ENCODE measurements at regions not wholly inside any gene's neighbourhood (a gene's known extent, or its start where the extent isn't known, plus 50 kb on each side); places are given as distances from the start of the nearest gene placed in this dataset.
"Not testable (repeated sequence)": the region's sequence is repeated elsewhere in the genome, so short reads cannot be mapped to it uniquely, and the experiment has no call there.

DNA sequence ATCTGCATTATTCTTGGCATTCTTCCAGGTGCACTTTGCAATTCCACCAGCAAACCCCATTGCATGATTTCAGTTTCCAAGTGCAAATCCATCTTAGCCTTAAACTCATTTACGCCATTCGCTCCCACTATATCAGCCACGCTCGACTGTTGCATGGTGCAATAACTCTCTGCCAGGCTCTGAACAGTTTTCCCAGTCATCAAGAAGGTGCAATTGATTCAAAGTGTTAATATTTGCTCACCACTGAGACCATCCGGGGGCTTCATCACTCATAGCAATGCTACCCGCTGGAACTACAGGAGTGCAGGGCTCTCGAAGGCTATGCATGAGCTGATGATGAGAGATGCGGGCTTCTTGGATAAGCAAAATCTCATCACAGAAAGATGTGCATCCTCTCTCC lies 488.2 kb downstream of the OMA1 start:
- no TSS peak for BruUV-seq (replicated peaks)
- H3K36me3 ChIP-seq (ENCODE audit: low read depth) = no peaks in the 10 kb centered on the region
- no peak overlapping the region for H2AFZ ChIP-seq
- peaks cover 11% of the 10 kb centered on the region for H3K27me3 ChIP-seq (ENCODE audit: insufficient read depth, low read depth)
- H3K4me3 ChIP-seq = no peak overlapping the region
- no peaks in the 10 kb centered on the region for H4K20me1 ChIP-seq (ENCODE audit: insufficient read depth)
- no peaks in the 10 kb centered on the region for H3K79me2 ChIP-seq (ENCODE audit: low read depth)
- H3K9me2 ChIP-seq (ENCODE audit: insufficient read depth) = no peaks in the 10 kb centered on the region
- ChIA-PET POLR2A (ENCODE audit: unreplicated experiment) (no interaction called here), CTCF (no interaction called here)
- no peak for DNase-seq
- H3K4me1 ChIP-seq (replicated peaks; ENCODE audit: insufficient read depth) = no peaks in the 10 kb centered on the region
- no peak overlapping the region for H3K4me2 ChIP-seq
- intact Hi-C loops (cut with micrococcal nuclease; ENCODE audit: unreplicated experiment) = no loop called here
- H3F3A ChIP-seq (ENCODE audit: insufficient read depth, low read depth) = no peaks in the 10 kb centered on the region
- H3K27ac ChIP-seq = no peak overlapping the region
- TF ChIP-seq EZH2 (IDR thresholded peaks at IDR 0.05; ENCODE audit: low read depth) = no peak
- TF ChIP-seq, protein P1, sequence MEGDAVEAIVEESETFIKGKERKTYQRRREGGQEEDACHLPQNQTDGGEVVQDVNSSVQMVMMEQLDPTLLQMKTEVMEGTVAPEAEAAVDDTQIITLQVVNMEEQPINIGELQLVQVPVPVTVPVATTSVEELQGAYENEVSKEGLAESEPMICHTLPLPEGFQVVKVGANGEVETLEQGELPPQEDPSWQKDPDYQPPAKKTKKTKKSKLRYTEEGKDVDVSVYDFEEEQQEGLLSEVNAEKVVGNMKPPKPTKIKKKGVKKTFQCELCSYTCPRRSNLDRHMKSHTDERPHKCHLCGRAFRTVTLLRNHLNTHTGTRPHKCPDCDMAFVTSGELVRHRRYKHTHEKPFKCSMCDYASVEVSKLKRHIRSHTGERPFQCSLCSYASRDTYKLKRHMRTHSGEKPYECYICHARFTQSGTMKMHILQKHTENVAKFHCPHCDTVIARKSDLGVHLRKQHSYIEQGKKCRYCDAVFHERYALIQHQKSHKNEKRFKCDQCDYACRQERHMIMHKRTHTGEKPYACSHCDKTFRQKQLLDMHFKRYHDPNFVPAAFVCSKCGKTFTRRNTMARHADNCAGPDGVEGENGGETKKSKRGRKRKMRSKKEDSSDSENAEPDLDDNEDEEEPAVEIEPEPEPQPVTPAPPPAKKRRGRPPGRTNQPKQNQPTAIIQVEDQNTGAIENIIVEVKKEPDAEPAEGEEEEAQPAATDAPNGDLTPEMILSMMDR (conservative IDR thresholded peaks at IDR 0.05) = no peak
- no peaks in the 10 kb centered on the region for H3K9me3 ChIP-seq (ENCODE audit: insufficient read depth, low read depth)

DNA sequence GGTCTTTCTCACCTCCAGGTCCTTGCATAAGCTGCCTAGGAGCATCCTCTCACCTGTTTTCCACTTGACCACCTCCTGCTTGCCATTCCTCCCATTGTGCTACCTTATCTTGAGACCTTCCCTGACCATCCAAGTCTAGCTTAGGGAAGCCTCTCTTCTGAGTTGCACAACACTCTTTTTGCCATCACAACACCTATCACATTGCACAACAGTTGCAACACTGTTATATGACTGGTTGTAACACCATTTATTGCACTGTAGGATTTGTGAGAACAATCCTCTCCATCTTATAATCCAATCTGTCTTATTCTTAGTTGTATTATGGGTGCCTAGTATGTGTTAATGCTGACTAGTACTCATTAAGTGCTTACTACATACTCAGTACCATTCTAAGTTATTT lies 488.7 kb downstream of the OMA1 start:
- Histone ChIP-seq H3K36me3 (ENCODE audit: low read depth) (no peaks in the 10 kb centered on the region), H3K4me1 (replicated peaks; ENCODE audit: insufficient read depth) (no peaks in the 10 kb centered on the region), H3K4me3 (no peak overlapping the region), H3K9me2 (ENCODE audit: insufficient read depth) (no peaks in the 10 kb centered on the region), H4K20me1 (ENCODE audit: insufficient read depth) (no peaks in the 10 kb centered on the region), H3K27me3 (ENCODE audit: insufficient read depth, low read depth) (peaks cover 11% of the 10 kb centered on the region), H3F3A (ENCODE audit: insufficient read depth, low read depth) (no peaks in the 10 kb centered on the region), H3K79me2 (ENCODE audit: low read depth) (no peaks in the 10 kb centered on the region), H3K9me3 (ENCODE audit: insufficient read depth, low read depth) (no peaks in the 10 kb centered on the region), H3K4me2 (no peak overlapping the region), H2AFZ (no peak overlapping the region), H3K27ac (no peak overlapping the region)
- ChIA-PET CTCF (no interaction called here), POLR2A (ENCODE audit: unreplicated experiment) (no interaction called here)
- no TSS peak for BruUV-seq (replicated peaks)
- TF ChIP-seq EZH2 (IDR thresholded peaks at IDR 0.05; ENCODE audit: low read depth) = no peak
- TF ChIP-seq, protein P1 (conservative IDR thresholded peaks at IDR 0.05) = no peak
- DNase-seq = no peak
- intact Hi-C loops (cut with micrococcal nuclease; ENCODE audit: unreplicated experiment) = no loop called here

DNA sequence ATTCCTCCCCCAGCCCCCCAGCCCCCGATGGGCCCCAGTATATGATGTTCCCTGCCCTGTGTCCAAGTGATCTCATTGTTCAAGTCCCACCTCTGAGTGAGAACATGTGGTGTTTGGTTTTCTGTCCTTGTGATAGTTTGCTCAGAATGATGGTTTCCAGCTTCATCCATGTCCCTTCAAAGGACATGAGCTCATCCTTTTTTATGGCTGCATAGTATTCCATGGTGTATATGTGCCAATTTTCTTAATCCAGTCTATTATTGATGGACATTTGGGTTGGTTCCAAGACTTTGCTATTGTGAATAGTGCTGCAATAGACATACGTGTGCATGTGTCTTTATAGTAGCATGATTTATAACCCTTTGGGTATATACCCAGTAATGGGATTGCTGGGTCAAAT lies 495.3 kb downstream of the OMA1 start:
- H2AFZ ChIP-seq; H3K27ac ChIP-seq; H3K4me2 ChIP-seq; POLR2A ChIA-PET (ENCODE audit: unreplicated experiment); H3K9me2 ChIP-seq (ENCODE audit: insufficient read depth); BruUV-seq (replicated peaks); DNase-seq; H3K36me3 ChIP-seq (ENCODE audit: low read depth); H4K20me1 ChIP-seq (ENCODE audit: insufficient read depth); H3K4me1 ChIP-seq (replicated peaks; ENCODE audit: insufficient read depth); CTCF ChIA-PET; H3K9me3 ChIP-seq (ENCODE audit: insufficient read depth, low read depth); H3K27me3 ChIP-seq (ENCODE audit: insufficient read depth, low read depth); intact Hi-C loops (cut with micrococcal nuclease; ENCODE audit: unreplicated experiment); H3K79me2 ChIP-seq (ENCODE audit: low read depth); H3K4me3 ChIP-seq; H3F3A ChIP-seq (ENCODE audit: insufficient read depth, low read depth): not testable (repeated sequence)

DNA sequence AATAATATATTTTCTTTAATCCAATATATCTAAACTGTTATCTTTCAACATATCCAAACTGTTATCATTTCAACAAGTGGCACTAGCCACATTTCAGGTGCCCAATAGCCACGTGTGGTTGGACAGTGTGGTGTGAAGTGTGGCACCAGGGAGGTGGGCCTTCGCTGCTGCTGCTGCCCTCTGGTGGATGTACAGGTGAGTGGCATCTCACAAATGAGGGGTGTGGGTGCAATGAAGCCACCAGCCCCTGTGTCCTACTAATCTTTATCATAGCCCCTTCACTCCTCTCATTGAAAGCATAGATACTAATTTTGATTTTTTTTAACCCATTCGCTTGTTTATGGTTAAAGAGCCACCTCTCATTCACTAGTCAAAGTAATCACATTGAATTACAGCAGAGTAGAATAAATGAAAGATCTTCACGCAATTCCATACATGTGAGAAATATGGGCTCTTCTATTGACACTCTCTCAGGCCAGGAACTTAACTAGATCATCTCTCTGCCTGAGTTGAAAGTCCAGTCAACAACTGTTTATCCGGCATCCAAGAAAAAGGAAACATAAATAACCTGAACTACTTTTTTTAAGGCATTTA lies 499.2 kb downstream of the OMA1 start:
- BruUV-seq (replicated peaks) = no TSS peak
- CTCF ChIA-PET = no interaction called here
- Histone ChIP-seq H2AFZ (no peak overlapping the region), H3K27me3 (ENCODE audit: insufficient read depth, low read depth) (no peaks in the 10 kb centered on the region), H3K4me3 (no peak overlapping the region), H3K36me3 (ENCODE audit: low read depth) (no peaks in the 10 kb centered on the region), H3F3A (ENCODE audit: insufficient read depth, low read depth) (no peaks in the 10 kb centered on the region), H3K4me2 (no peak overlapping the region), H3K9me2 (ENCODE audit: insufficient read depth) (no peaks in the 10 kb centered on the region), H3K9me3 (ENCODE audit: insufficient read depth, low read depth) (no peaks in the 10 kb centered on the region), H4K20me1 (ENCODE audit: insufficient read depth) (no peaks in the 10 kb centered on the region), H3K27ac (no peak overlapping the region), H3K4me1 (replicated peaks; ENCODE audit: insufficient read depth) (no peaks in the 10 kb centered on the region), H3K79me2 (ENCODE audit: low read depth) (no peaks in the 10 kb centered on the region)
- no peak for TF ChIP-seq EZH2 (IDR thresholded peaks at IDR 0.05; ENCODE audit: low read depth)
- TF ChIP-seq, protein P1 (conservative IDR thresholded peaks at IDR 0.05) = peak; percentile 75
- peak in 1 of 2 experiments; percentile 14 for DNase-seq
- POLR2A ChIA-PET (ENCODE audit: unreplicated experiment) = no interaction called here
- intact Hi-C loops (cut with micrococcal nuclease; ENCODE audit: unreplicated experiment) = no loop called here

All from PC-9 (cell line).